GM12891 (cell line): ENCODE measurements at regions not wholly inside any gene's neighbourhood (a gene's known extent, or its start where the extent isn't known, plus 50 kb on each side); places are given as distances from the start of the nearest gene placed in this dataset.
A peak's percentile ranks its signal among the peaks of the same experiment; 100 is the strongest.
"Not testable (repeated sequence)": the region's sequence is repeated elsewhere in the genome, so short reads cannot be mapped to it uniquely, and the experiment has no call there.

Experiments
- DNase-seq: peaks from one replicate; pipeline ENCODE4 v3.0.0; 2011; ENCODE audit warnings: low spot score; ENCODE audit not compliant: insufficient read length
- FAIRE-seq: peaks from 2 replicates; lab custom pipeline; 2011; peaks lifted over from hg19 to GRCh38; lab: Jason Lieb, UNC
- PAX5 ChIP-seq: IDR thresholded peaks from 2 replicates; pipeline ENCODE4 v1.6.1; 2011; ENCODE audit warnings: low read length, moderate library complexity, mild to moderate bottlenecking; ENCODE audit not compliant: insufficient read depth, severe bottlenecking
- POLR2A ChIP-seq: IDR thresholded peaks from 2 replicates; pipeline ENCODE4 v1.6.1; 2011; ENCODE audit warnings: low read depth, low read length, control low read depth
- POLR2AphosphoS5 ChIP-seq: IDR thresholded peaks from 2 replicates; pipeline ENCODE4 v1.6.1; 2011; ENCODE audit warnings: low read depth, low read length, control low read depth
- POU2F2 ChIP-seq: IDR thresholded peaks from 2 replicates; pipeline ENCODE4 v1.6.1; 2011; ENCODE audit warnings: low read depth, mild to moderate bottlenecking, control low read depth, low read length, moderate library complexity
- SPI1 ChIP-seq: IDR thresholded peaks from 2 replicates; pipeline ENCODE4 v1.6.1; 2011; ENCODE audit warnings: low read depth, low read length, control low read depth
- TAF1 ChIP-seq: IDR thresholded peaks from 2 replicates; pipeline ENCODE4 v1.6.1; 2011; ENCODE audit warnings: low read depth, low read length, control low read depth

- TF ChIP-seq POLR2AphosphoS5 (no peak), PAX5 (no peak), TAF1 (no peak), SPI1 (no peak), POU2F2 (no peak), POLR2A (no peak)
- FAIRE-seq (no peak), DNase-seq (no peak)
These were observed 209.3 kb downstream of the ZNF608 start for GRCh38 chr5:124537107-124537506.

GRCh38 chr5:124536333-124536732 is 210.1 kb downstream of the ZNF608 start:
- DNase-seq (no peak), FAIRE-seq (no peak)
- TF ChIP-seq POU2F2 (no peak), POLR2A (no peak), TAF1 (no peak), SPI1 (no peak), POLR2AphosphoS5 (no peak), PAX5 (no peak)

GRCh38 chr5:124530916-124531315 is 215.5 kb downstream of the ZNF608 start:
- DNase-seq, result no peak
- TF ChIP-seq POLR2AphosphoS5 (no peak), PAX5 (no peak), POU2F2 (no peak), SPI1 (no peak), TAF1 (no peak), POLR2A (no peak)
- FAIRE-seq, result no peak

GRCh38 chr5:124528838-124529237 is 217.6 kb downstream of the ZNF608 start:
- FAIRE-seq, result no peak
- no peak for DNase-seq
- TF ChIP-seq POLR2A (no peak), TAF1 (no peak), POU2F2 (no peak), PAX5 (no peak), POLR2AphosphoS5 (no peak), SPI1 (no peak)

- DNase-seq (no peak), FAIRE-seq (no peak)
- TF ChIP-seq PAX5, result no peak
- no peak for TF ChIP-seq POLR2A
- TF ChIP-seq SPI1, result no peak; the same call in 1 of the 2 replicates
These were observed 219.0 kb downstream of the ZNF608 start for GRCh38 chr5:124527220-124527991.

- not testable (repeated sequence) for FAIRE-seq, DNase-seq
These were observed 220.4 kb downstream of the ZNF608 start for GRCh38 chr5:124526079-124526478.

GRCh38 chr5:124524552-124525232 is 221.7 kb downstream of the ZNF608 start:
- DNase-seq (peak; percentile 30), FAIRE-seq (peak; percentile 68)
- TF ChIP-seq TAF1, result no peak
- peak; percentile 82 for TF ChIP-seq SPI1

GRCh38 chr5:124523897-124524296 is 222.5 kb downstream of the ZNF608 start:
- DNase-seq (no peak), FAIRE-seq (no peak)
- TF ChIP-seq POU2F2 (no peak), POLR2A (no peak), SPI1 (no peak), TAF1 (no peak), PAX5 (no peak), POLR2AphosphoS5 (no peak)

- no peak for DNase-seq
- FAIRE-seq, result no peak
- no peak for TF ChIP-seq SPI1
- no peak for TF ChIP-seq POU2F2
- no peak for TF ChIP-seq POLR2AphosphoS5
- no peak for TF ChIP-seq PAX5
- TF ChIP-seq TAF1, result no peak
- TF ChIP-seq POLR2A, result no peak
These were observed 223.4 kb downstream of the ZNF608 start for GRCh38 chr5:124522992-124523391.
